Immature natural killer cell (primary cell): ENCODE measurements at regions not wholly inside any gene's neighbourhood (a gene's known extent, or its start where the extent isn't known, plus 50 kb on each side); places are given as distances from the start of the nearest gene placed in this dataset.
A peak's percentile ranks its signal among the peaks of the same experiment; 100 is the strongest.

Source experiments
- DNase-seq, 3 donors: peaks; one replicate each; pipeline ENCODE4 v3.0.0; 2022; ENCODE audit warnings: mixed read lengths in 1 of 3
- H3K27ac Mint-ChIP-seq, 6 donors: one replicate each; pipeline ENCODE4 v1.8.0; 2020; ENCODE audit warnings: mixed read lengths in 6 of 6, mild to moderate bottlenecking in 5 of 6, inconsistent platforms in 4 of 6, moderate library complexity in 3 of 6
- H3K27me3 Mint-ChIP-seq, 3 donors: one replicate each; pipeline ENCODE4 v1.8.0; 2020 to 2021; ENCODE audit warnings: low read depth in 3 of 3, mild to moderate bottlenecking in 3 of 3, mixed read lengths in 3 of 3, moderate library complexity in 3 of 3, inconsistent platforms in 1 of 3
- H3K36me3 Mint-ChIP-seq, 3 donors: one replicate each; pipeline ENCODE4 v1.8.0; 2020; ENCODE audit warnings: mixed read lengths in 3 of 3, inconsistent platforms in 2 of 3, mild to moderate bottlenecking in 2 of 3
- H3K4me1 Mint-ChIP-seq, 2 donors: one replicate each; pipeline ENCODE4 v1.8.0; 2020; ENCODE audit warnings: inconsistent platforms in 2 of 2, mild to moderate bottlenecking in 2 of 2, mixed read lengths in 2 of 2, moderate library complexity in 1 of 2
- H3K4me3 Mint-ChIP-seq, 5 donors: one replicate each; pipeline ENCODE4 v1.8.0; 2020; ENCODE audit warnings: mild to moderate bottlenecking in 5 of 5, mixed read lengths in 5 of 5, inconsistent platforms in 3 of 5, moderate library complexity in 3 of 5
- H3K9me3 Mint-ChIP-seq, 6 donors: one replicate each; pipeline ENCODE4 v1.8.0; 2020; ENCODE audit warnings: mild to moderate bottlenecking in 6 of 6, mixed read lengths in 6 of 6, inconsistent platforms in 4 of 6, moderate library complexity in 3 of 6

- peaks cover 0 to 23% of the 10 kb centered on the region in 2 donors for H3K4me1 Mint-ChIP-seq
- H3K9me3 Mint-ChIP-seq = peaks cover 0 to 4% (median 0%) of the 10 kb centered on the region in 6 donors
- peaks cover 0 to 2% (median 1%) of the 10 kb centered on the region in 3 donors for H3K27me3 Mint-ChIP-seq
- no peak overlapping the region for H3K4me3 Mint-ChIP-seq
- H3K27ac Mint-ChIP-seq = no peak overlapping the region
- DNase-seq = no peak
- H3K36me3 Mint-ChIP-seq = no peaks in the 10 kb centered on the region
Observed at GRCh38 chr20:6863355-6863754, 95.9 kb downstream of the BMP2 start.

GRCh38 chr20:6863798-6864201 is 96.3 kb downstream of the BMP2 start:
- Mint-ChIP-seq H3K4me1 (peaks cover 1 to 27% of the 10 kb centered on the region in 2 donors), H3K27ac (no peak overlapping the region), H3K4me3 (no peak overlapping the region), H3K36me3 (no peaks in the 10 kb centered on the region), H3K27me3 (peaks cover 0 to 2% (median 1%) of the 10 kb centered on the region in 3 donors), H3K9me3 (peaks cover 0 to 4% (median 0%) of the 10 kb centered on the region in 6 donors)
- DNase-seq = no peak

GRCh38 chr20:6864740-6865139 is 97.3 kb downstream of the BMP2 start:
- no peak for DNase-seq

GRCh38 chr20:6866741-6867140 is 99.3 kb downstream of the BMP2 start:
- Mint-ChIP-seq H3K4me1 (peaks cover 1 to 30% of the 10 kb centered on the region in 2 donors), H3K27me3 (peaks cover 0 to 2% (median 1%) of the 10 kb centered on the region in 3 donors), H3K9me3 (peaks cover 0 to 2% (median 0%) of the 10 kb centered on the region in 6 donors), H3K27ac (no peak overlapping the region), H3K36me3 (no peaks in the 10 kb centered on the region), H3K4me3 (no peak overlapping the region)
- no peak for DNase-seq

More at GRCh38 chr20:6864740-6865139, 97.3 kb downstream of the BMP2 start:
- Mint-ChIP-seq H3K9me3 (no peaks in the 10 kb centered on the region), H3K27ac (no peak overlapping the region), H3K4me3 (no peak overlapping the region), H3K4me1 (peaks cover 1 to 30% of the 10 kb centered on the region in 2 donors), H3K36me3 (no peaks in the 10 kb centered on the region), H3K27me3 (peaks cover 0 to 2% (median 1%) of the 10 kb centered on the region in 3 donors)

GRCh38 chr20:6868861-6869260 is 101.4 kb downstream of the BMP2 start:
- peaks cover 0 to 5% (median 0%) of the 10 kb centered on the region in 6 donors for H3K9me3 Mint-ChIP-seq
- H3K36me3 Mint-ChIP-seq = no peaks in the 10 kb centered on the region
- H3K27ac Mint-ChIP-seq = no peak overlapping the region
- H3K4me3 Mint-ChIP-seq = no peak overlapping the region
- peaks cover 1 to 30% of the 10 kb centered on the region in 2 donors for H3K4me1 Mint-ChIP-seq
- DNase-seq = peak; percentile 2 to 5 (median 4)
- H3K27me3 Mint-ChIP-seq = peaks cover 0 to 2% (median 1%) of the 10 kb centered on the region in 3 donors

- Mint-ChIP-seq H3K27me3 (peaks cover 0 to 2% (median 1%) of the 10 kb centered on the region in 3 donors), H3K36me3 (no peaks in the 10 kb centered on the region), H3K4me3 (no peak overlapping the region), H3K4me1 (peaks cover 1 to 13% of the 10 kb centered on the region in 2 donors), H3K27ac (no peak overlapping the region), H3K9me3 (peaks cover 0 to 5% (median 0%) of the 10 kb centered on the region in 6 donors)
- no peak for DNase-seq
Observed at GRCh38 chr20:6870559-6870958, 103.1 kb downstream of the BMP2 start.

GRCh38 chr20:6877633-6878032 is 110.1 kb downstream of the BMP2 start:
- Mint-ChIP-seq H3K4me3 (no peak overlapping the region), H3K27ac (no peak overlapping the region), H3K27me3 (no peaks in the 10 kb centered on the region), H3K4me1 (no peaks in the 10 kb centered on the region), H3K9me3 (peaks cover 0 to 20% (median 1%) of the 10 kb centered on the region in 6 donors), H3K36me3 (no peaks in the 10 kb centered on the region)
- no peak for DNase-seq

GRCh38 chr20:6882561-6883291 is 115.2 kb downstream of the BMP2 start:
- H3K36me3 Mint-ChIP-seq = no peaks in the 10 kb centered on the region
- no peaks in the 10 kb centered on the region for H3K4me1 Mint-ChIP-seq
- H3K9me3 Mint-ChIP-seq = peaks cover 2 to 32% (median 3%) of the 10 kb centered on the region in 6 donors
- no peak overlapping the region for H3K27ac Mint-ChIP-seq
- H3K27me3 Mint-ChIP-seq = peaks cover 0 to 1% (median 0%) of the 10 kb centered on the region in 3 donors
- no peak overlapping the region for H3K4me3 Mint-ChIP-seq
- no peak for DNase-seq

DNA sequence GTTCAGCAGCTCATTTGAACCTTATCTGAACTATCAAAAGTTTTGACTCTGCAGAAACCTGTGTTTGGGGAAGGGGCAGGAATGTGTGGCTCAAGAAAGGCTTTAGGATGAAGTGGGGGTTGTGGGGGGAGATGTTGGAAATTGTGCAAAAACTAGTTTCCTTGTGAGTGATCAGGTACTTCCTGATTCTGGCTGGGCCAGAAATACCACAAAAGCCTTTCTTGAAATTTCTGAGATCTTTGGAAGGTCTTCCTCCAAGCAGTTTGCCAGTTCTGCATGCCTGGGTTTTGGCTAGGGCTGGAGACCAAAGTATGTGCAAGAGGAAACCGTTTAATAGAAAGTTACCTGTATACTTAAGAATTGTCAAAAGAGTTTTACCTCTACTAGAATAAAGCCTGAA is 116.6 kb downstream of the BMP2 start:
- H3K4me1 Mint-ChIP-seq = no peaks in the 10 kb centered on the region
- H3K36me3 Mint-ChIP-seq = no peaks in the 10 kb centered on the region
- no peak overlapping the region for H3K4me3 Mint-ChIP-seq
- H3K27ac Mint-ChIP-seq = no peak overlapping the region
- H3K9me3 Mint-ChIP-seq = peaks cover 2 to 30% (median 3%) of the 10 kb centered on the region in 6 donors
- peaks cover 0 to 1% (median 0%) of the 10 kb centered on the region in 3 donors for H3K27me3 Mint-ChIP-seq
- no peak for DNase-seq

- Mint-ChIP-seq H3K9me3 (peaks cover 2 to 23% (median 3%) of the 10 kb centered on the region in 6 donors), H3K27me3 (peaks cover 0 to 1% (median 0%) of the 10 kb centered on the region in 3 donors), H3K4me1 (no peaks in the 10 kb centered on the region), H3K4me3 (no peak overlapping the region), H3K27ac (no peak overlapping the region), H3K36me3 (no peaks in the 10 kb centered on the region)
- DNase-seq = no peak
Observed at GRCh38 chr20:6886065-6886729, 118.7 kb downstream of the BMP2 start.

DNA sequence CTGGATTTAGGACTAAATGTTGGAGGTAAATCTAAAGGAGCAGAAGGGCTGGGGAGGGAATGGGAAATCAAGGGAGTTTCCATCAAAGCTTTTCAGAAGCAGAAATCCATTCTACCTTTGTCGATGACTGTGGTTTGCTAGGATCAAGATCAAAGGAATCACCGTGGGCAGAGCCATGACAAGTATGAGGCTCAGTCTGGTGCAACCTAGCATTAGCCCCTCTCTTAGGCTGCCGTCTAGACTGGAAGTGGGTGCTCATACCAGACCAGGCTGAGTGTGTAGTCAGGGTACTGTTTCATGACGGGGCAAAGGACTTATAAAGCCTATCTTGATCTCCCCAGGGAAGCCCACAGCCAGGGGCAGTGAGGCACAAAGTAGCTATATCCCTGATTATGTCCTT is 120.5 kb downstream of the BMP2 start:
- Mint-ChIP-seq H3K4me1 (no peaks in the 10 kb centered on the region), H3K9me3 (peaks cover 0 to 30% (median 3%) of the 10 kb centered on the region in 6 donors), H3K27me3 (peaks cover 0 to 4% (median 3%) of the 10 kb centered on the region in 3 donors), H3K27ac (no peak overlapping the region), H3K36me3 (no peaks in the 10 kb centered on the region), H3K4me3 (no peak overlapping the region)
- no peak for DNase-seq

DNA sequence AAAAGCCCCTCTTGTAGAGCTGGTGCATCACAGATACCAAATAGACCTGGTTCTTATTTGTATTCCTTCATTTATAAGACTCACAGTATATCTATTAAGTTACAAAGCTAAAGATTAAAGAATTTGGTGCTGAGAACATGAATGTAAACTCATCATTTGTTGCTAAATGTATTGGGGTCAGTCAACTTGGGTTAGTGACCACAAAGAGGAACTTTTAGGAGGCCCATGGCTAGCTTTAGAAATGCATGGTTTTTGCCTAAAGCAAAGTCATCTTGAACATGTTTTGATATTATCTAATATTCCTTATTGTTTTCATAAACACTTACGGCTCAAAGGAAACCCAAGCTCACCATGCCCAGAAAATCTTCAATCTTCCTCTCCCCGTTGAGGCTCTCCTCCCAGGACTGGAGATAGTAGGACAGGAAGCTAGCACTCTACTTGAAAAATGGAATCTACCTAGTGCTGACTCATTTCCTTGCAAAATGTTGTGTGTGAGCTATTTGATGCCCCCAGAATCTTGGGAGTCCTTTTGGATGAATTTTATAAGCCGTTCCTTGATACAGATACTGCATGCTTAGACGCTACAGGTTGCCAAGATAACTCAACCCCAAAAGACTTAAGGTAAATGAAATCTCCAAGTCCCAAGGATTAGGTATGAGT is 121.4 kb downstream of the BMP2 start:
- Mint-ChIP-seq H3K27me3 (peaks cover 0 to 4% (median 1%) of the 10 kb centered on the region in 3 donors), H3K4me1 (no peaks in the 10 kb centered on the region), H3K9me3 (peaks cover 0 to 23% (median 3%) of the 10 kb centered on the region in 6 donors), H3K36me3 (no peaks in the 10 kb centered on the region), H3K4me3 (no peak overlapping the region), H3K27ac (no peak overlapping the region)
- DNase-seq = no peak

- H3K9me3 Mint-ChIP-seq = peaks cover 0 to 12% (median 1%) of the 10 kb centered on the region in 6 donors
- no peak for DNase-seq
- H3K4me1 Mint-ChIP-seq = no peaks in the 10 kb centered on the region
- H3K27me3 Mint-ChIP-seq = peaks cover 0 to 4% (median 1%) of the 10 kb centered on the region in 3 donors
- no peak overlapping the region for H3K27ac Mint-ChIP-seq
- no peak overlapping the region for H3K4me3 Mint-ChIP-seq
- no peaks in the 10 kb centered on the region for H3K36me3 Mint-ChIP-seq
Observed at GRCh38 chr20:6892724-6893123, 125.2 kb downstream of the BMP2 start.

GRCh38 chr20:6898928-6899327 is 131.4 kb downstream of the BMP2 start:
- Mint-ChIP-seq H3K9me3 (peaks cover 0 to 22% (median 4%) of the 10 kb centered on the region in 6 donors), H3K36me3 (no peaks in the 10 kb centered on the region), H3K27ac (no peak overlapping the region), H3K27me3 (peaks cover 0 to 2% (median 0%) of the 10 kb centered on the region in 3 donors), H3K4me1 (no peaks in the 10 kb centered on the region), H3K4me3 (no peak overlapping the region)
- no peak for DNase-seq
